CD14-positive monocyte (primary cell): ENCODE measurements at regions not wholly inside any gene's neighbourhood (a gene's known extent, or its start where the extent isn't known, plus 50 kb on each side); places are given as distances from the start of the nearest gene placed in this dataset.

Experiments used
- DNase-seq, 3 donors: peaks; one replicate each; pipeline ENCODE4 v3.0.0-alpha.2; 2011 to 2022
- H2AFZ ChIP-seq: 2 replicates; pipeline ENCODE4 v1.6.0; 2012; ENCODE audit warnings: mild to moderate bottlenecking, low read depth, low read length, inconsistent platforms; ENCODE audit not compliant: insufficient read depth, poor library complexity, severe bottlenecking
- H3K27ac ChIP-seq, 2 donors: 1 replicate in 1 of 2; 2 replicates in 1 of 2; pipeline ENCODE4 v1.5.1; 2012 to 2013; ENCODE audit warnings: low read length in 2 of 2, control low read depth in 1 of 2, inconsistent platforms in 1 of 2, low read depth in 1 of 2, mild to moderate bottlenecking in 1 of 2
- H3K27me3 ChIP-seq, 2 donors: one replicate each; pipeline versions ENCODE4 v1.6.0 to v1.6.1; 2011 to 2013; ENCODE audit warnings: low read length in 2 of 2; ENCODE audit not compliant: control insufficient read depth in 2 of 2, insufficient read depth in 2 of 2
- H3K36me3 ChIP-seq, 2 donors: replicated peaks in 1 of 2; 1 replicate in 1 of 2; 2 replicates in 1 of 2; pipeline versions ENCODE4 v1.5.1 to v1.6.1; 2012 to 2013; ENCODE audit warnings: low read length in 2 of 2, control low read depth in 1 of 2, inconsistent platforms in 1 of 2, mild to moderate bottlenecking in 1 of 2; ENCODE audit not compliant: insufficient read depth in 2 of 2, control insufficient read depth in 1 of 2
- H3K4me1 ChIP-seq, 2 donors: 1 replicate in 1 of 2; 2 replicates in 1 of 2; pipeline versions ENCODE4 v1.5.1 to v1.6.1; 2012 to 2013; ENCODE audit warnings: low read length in 2 of 2, control low read depth in 1 of 2, inconsistent platforms in 1 of 2, mild to moderate bottlenecking in 1 of 2, moderate library complexity in 1 of 2; ENCODE audit not compliant: insufficient read depth in 2 of 2, control insufficient read depth in 1 of 2
- H3K4me2 ChIP-seq: replicated peaks from 2 replicates; pipeline ENCODE3; 2012; ENCODE audit warnings: low read length, moderate library complexity, mild to moderate bottlenecking; ENCODE audit not compliant: poor library complexity, severe bottlenecking; ENCODE audit errors: extremely low read depth
- H3K4me3 ChIP-seq, 3 experiments: fragments of 200-600 bp in 1 of 3; sonication (generic) in 1 of 3; replicated peaks in 1 of 3; 1 replicate in 2 of 3; 2 replicates in 1 of 3; pipeline ENCODE4 v1.5.1; 2011 to 2013; ENCODE audit warnings: low read length in 3 of 3, mild to moderate bottlenecking in 3 of 3, control low read depth in 2 of 3, low read depth in 2 of 3, inconsistent platforms in 1 of 3, moderate library complexity in 1 of 3
- H3K79me2 ChIP-seq: 2 replicates; pipeline ENCODE4 v1.6.0; 2012; ENCODE audit warnings: mild to moderate bottlenecking, control low read depth, inconsistent platforms, low read length, moderate library complexity; ENCODE audit not compliant: insufficient read depth
- H3K9ac ChIP-seq: 2 replicates; pipeline ENCODE4 v1.6.0; 2017; ENCODE audit warnings: low read length, mild to moderate bottlenecking; ENCODE audit not compliant: insufficient read depth, poor library complexity, severe bottlenecking
- H3K9me3 ChIP-seq, 2 donors: replicated peaks in 1 of 2; 1 replicate in 1 of 2; 2 replicates in 1 of 2; pipeline versions ENCODE4 v1.5.1 to v1.6.1; 2012 to 2013; ENCODE audit warnings: low read length in 2 of 2, control low read depth in 1 of 2; ENCODE audit not compliant: control insufficient read depth in 1 of 2, insufficient read depth in 1 of 2
- H4K20me1 ChIP-seq: 2 replicates; pipeline ENCODE4 v1.6.0; 2012; ENCODE audit warnings: mild to moderate bottlenecking, low read length, control low read depth, moderate library complexity; ENCODE audit not compliant: insufficient read depth
- H3K27ac Mint-ChIP-seq, 7 donors: one replicate each; pipeline ENCODE4 v1.8.0; 2020; ENCODE audit warnings: mild to moderate bottlenecking in 7 of 7, mixed read lengths in 7 of 7, moderate library complexity in 6 of 7, inconsistent platforms in 2 of 7
- H3K27me3 Mint-ChIP-seq, 3 donors: one replicate each; pipeline ENCODE4 v1.8.0; 2021 to 2022; ENCODE audit warnings: low read depth in 3 of 3, mild to moderate bottlenecking in 3 of 3, mixed read lengths in 3 of 3, moderate library complexity in 3 of 3, inconsistent platforms in 1 of 3
- H3K36me3 Mint-ChIP-seq, 2 donors: one replicate each; pipeline ENCODE4 v1.8.0; 2020; ENCODE audit warnings: mixed read lengths in 2 of 2, inconsistent platforms in 1 of 2, mild to moderate bottlenecking in 1 of 2
- H3K4me1 Mint-ChIP-seq: one replicate; pipeline ENCODE4 v1.8.0; 2020; ENCODE audit warnings: mild to moderate bottlenecking, mixed read lengths
- H3K4me3 Mint-ChIP-seq, 2 donors: one replicate each; pipeline ENCODE4 v1.8.0; 2020; ENCODE audit warnings: mild to moderate bottlenecking in 2 of 2, mixed read lengths in 2 of 2, moderate library complexity in 1 of 2
- H3K9me3 Mint-ChIP-seq, 7 donors: one replicate each; pipeline ENCODE4 v1.8.0; 2020 to 2022; ENCODE audit warnings: mixed read lengths in 7 of 7, mild to moderate bottlenecking in 6 of 7, moderate library complexity in 6 of 7, inconsistent platforms in 2 of 7
- WGBS: methylation state at CpG from one replicate; pipeline ENCODE4 v1.1.5; 2013; ENCODE audit warnings: missing lambda C conversion rate; ENCODE audit not compliant: insufficient coverage; 5-methylcytosine and 5-hydroxymethylcytosine counted together
- intact Hi-C, 2 donors: fragments of 100-400 bp; cut with micrococcal nuclease; formaldehyde crosslinking; loops; one replicate each; pipeline versions ENCODE4 v1.15.0 to v1.15.1; 2023
- TF ChIP-seq, protein P1 (sequence below): fragments of 200-600 bp; IDR thresholded peaks from one replicate; pipeline ENCODE4 v1.8.0; 2022; ENCODE audit warnings: antibody characterized with exemption, mild to moderate bottlenecking

DNA sequence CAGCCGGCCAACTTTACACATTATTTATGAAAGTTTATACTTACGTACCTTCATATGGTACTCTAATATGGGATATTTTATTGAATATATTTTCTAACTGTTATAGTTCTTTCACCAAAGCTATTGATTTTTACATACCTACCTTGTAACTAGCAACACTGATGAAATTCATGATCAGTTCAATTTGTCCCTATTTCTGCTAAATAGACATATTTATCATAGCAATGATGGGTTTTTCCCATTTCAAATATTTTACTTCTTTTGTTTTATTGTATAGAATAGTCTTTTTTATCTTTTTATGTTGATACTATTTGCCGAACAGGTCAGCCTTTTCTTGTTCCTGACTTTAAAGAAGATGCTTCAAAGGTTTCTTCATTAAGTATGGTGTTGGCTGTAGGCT is 59.0 kb upstream of the CTNND2 start:
- Mint-ChIP-seq H3K4me1 (no peaks in the 10 kb centered on the region), H3K27ac (no peak overlapping the region), H3K27me3 (no peaks in the 10 kb centered on the region), H3K4me3 (no peak overlapping the region), H3K36me3 (no peaks in the 10 kb centered on the region), H3K9me3 (peaks cover 0 to 3% (median 0%) of the 10 kb centered on the region in 7 donors)
- Histone ChIP-seq H3K9me3 (no peaks in the 10 kb centered on the region), H3K9ac (no peak overlapping the region), H3K4me3 (no peak overlapping the region), H2AFZ (no peak overlapping the region), H3K27ac (no peak overlapping the region), H3K27me3 (no peaks in the 10 kb centered on the region), H3K4me1 (no peaks in the 10 kb centered on the region), H4K20me1 (no peaks in the 10 kb centered on the region), H3K4me2 (no peak overlapping the region), H3K79me2 (no peaks in the 10 kb centered on the region), H3K36me3 (no peaks in the 10 kb centered on the region)
- no peak for DNase-seq
- no CpG with 5 or more reads among the region's 3 CpGs for WGBS
- TF ChIP-seq, protein P1, sequence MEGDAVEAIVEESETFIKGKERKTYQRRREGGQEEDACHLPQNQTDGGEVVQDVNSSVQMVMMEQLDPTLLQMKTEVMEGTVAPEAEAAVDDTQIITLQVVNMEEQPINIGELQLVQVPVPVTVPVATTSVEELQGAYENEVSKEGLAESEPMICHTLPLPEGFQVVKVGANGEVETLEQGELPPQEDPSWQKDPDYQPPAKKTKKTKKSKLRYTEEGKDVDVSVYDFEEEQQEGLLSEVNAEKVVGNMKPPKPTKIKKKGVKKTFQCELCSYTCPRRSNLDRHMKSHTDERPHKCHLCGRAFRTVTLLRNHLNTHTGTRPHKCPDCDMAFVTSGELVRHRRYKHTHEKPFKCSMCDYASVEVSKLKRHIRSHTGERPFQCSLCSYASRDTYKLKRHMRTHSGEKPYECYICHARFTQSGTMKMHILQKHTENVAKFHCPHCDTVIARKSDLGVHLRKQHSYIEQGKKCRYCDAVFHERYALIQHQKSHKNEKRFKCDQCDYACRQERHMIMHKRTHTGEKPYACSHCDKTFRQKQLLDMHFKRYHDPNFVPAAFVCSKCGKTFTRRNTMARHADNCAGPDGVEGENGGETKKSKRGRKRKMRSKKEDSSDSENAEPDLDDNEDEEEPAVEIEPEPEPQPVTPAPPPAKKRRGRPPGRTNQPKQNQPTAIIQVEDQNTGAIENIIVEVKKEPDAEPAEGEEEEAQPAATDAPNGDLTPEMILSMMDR = no peak
- intact Hi-C loops = no loop called here

DNA sequence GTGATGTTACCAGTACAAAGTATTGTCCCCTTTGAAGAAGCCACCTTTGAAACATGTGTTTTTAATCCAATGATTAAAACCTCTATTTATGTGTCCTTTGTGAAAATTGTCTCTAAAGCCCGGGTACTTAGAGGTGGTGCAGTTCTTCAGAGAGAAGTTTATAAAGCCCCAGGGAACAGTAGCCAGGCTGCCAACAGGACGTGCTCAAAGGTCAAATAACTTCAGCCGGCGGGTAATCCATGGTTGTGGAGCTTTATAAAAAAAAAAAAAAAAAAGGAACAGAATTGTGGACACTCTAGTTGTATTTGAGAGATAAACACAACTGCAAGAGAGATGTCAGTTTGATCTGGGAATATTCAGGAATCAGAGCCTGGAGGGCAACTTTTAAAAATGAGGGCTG is 57.9 kb upstream of the CTNND2 start:
- Histone ChIP-seq H3K9ac (no peak overlapping the region), H2AFZ (no peak overlapping the region), H3K27me3 (no peaks in the 10 kb centered on the region), H3K79me2 (no peaks in the 10 kb centered on the region), H3K4me1 (no peaks in the 10 kb centered on the region), H3K4me3 (no peak overlapping the region), H3K36me3 (no peaks in the 10 kb centered on the region), H3K27ac (no peak overlapping the region), H3K9me3 (no peaks in the 10 kb centered on the region), H4K20me1 (no peaks in the 10 kb centered on the region), H3K4me2 (no peak overlapping the region)
- Mint-ChIP-seq H3K9me3 (peaks cover 0 to 3% (median 0%) of the 10 kb centered on the region in 7 donors), H3K36me3 (no peaks in the 10 kb centered on the region), H3K4me1 (no peaks in the 10 kb centered on the region), H3K27me3 (no peaks in the 10 kb centered on the region), H3K4me3 (no peak overlapping the region), H3K27ac (no peak overlapping the region)
- TF ChIP-seq, protein P1 = no peak
- DNase-seq = no peak
- 54% methylated on average over 2 of the region's 4 CpGs for WGBS
- intact Hi-C loops = no loop called here
